H1 (cell line): ENCODE measurements at regions not wholly inside any gene's neighbourhood (a gene's known extent, or its start where the extent isn't known, plus 50 kb on each side); places are given as distances from the start of the nearest gene placed in this dataset.

Source experiments
- CTCF ChIA-PET: fragments of 300-600 bp; sonication (Branson Sonifier 250); formaldehyde crosslinking; loops from one replicate; lab custom pipeline; 2021; ENCODE audit not compliant: partially characterized antibody; lab: Charles Lee
- POLR2A ChIA-PET: fragments of 300-600 bp; sonication (Branson Sonifier 250); formaldehyde crosslinking; loops from one replicate; lab custom pipeline; 2021; ENCODE audit warnings: inconsistent platforms; ENCODE audit not compliant: partially characterized antibody; lab: Charles Lee
- DNase-seq, 2 experiments: peaks; one replicate each; pipeline versions ENCODE4 v3.0.0 to v3.0.0-alpha.2; 2010 to 2022; ENCODE audit warnings: low spot score in 2 of 2, low read depth in 1 of 2, mixed read lengths in 1 of 2
- FAIRE-seq: peaks from 2 replicates; lab custom pipeline; 2011; peaks lifted over from hg19 to GRCh38; lab: Jason Lieb, UNC
- H2AFZ ChIP-seq: 2 replicates; pipeline ENCODE4 v1.8.1; 2012; ENCODE audit warnings: low read length, inconsistent platforms
- H2AK5ac ChIP-seq: 2 replicates; pipeline ENCODE4 v1.6.1; 2013; ENCODE audit warnings: low read depth, low read length
- H2BK120ac ChIP-seq: replicated peaks from 2 replicates; pipeline ENCODE3; 2013; ENCODE audit warnings: low read depth, low read length, inconsistent platforms
- H2BK12ac ChIP-seq: 2 replicates; pipeline ENCODE4 v1.6.1; 2013; ENCODE audit warnings: low read depth, low read length
- H2BK15ac ChIP-seq: 2 replicates; pipeline ENCODE4 v1.6.1; 2013; ENCODE audit warnings: low read length
- H2BK20ac ChIP-seq: 2 replicates; pipeline ENCODE4 v1.6.1; 2013; ENCODE audit warnings: low read length
- H2BK5ac ChIP-seq: 2 replicates; pipeline ENCODE4 v1.6.1; 2013; ENCODE audit warnings: low read depth, low read length
- H3K14ac ChIP-seq: 2 replicates; pipeline ENCODE4 v1.6.1; 2013; ENCODE audit warnings: inconsistent platforms; ENCODE audit not compliant: insufficient read length
- H3K18ac ChIP-seq: 2 replicates; pipeline ENCODE4 v1.6.1; 2013; ENCODE audit warnings: low read length; ENCODE audit errors: extremely low read depth
- H3K23ac ChIP-seq: 2 replicates; pipeline ENCODE4 v1.6.1; 2013; ENCODE audit warnings: inconsistent platforms; ENCODE audit not compliant: insufficient read length
- H3K23me2 ChIP-seq: 2 replicates; pipeline ENCODE4 v1.6.1; 2013; ENCODE audit warnings: low read depth, low read length
- H3K27ac ChIP-seq: 2 replicates; pipeline ENCODE4 v1.6.1; 2011; ENCODE audit warnings: low read depth, low read length, inconsistent platforms
- H3K27me3 ChIP-seq, 4 experiments: replicated peaks in 1 of 4; 1 replicate in 1 of 4; 2 replicates in 3 of 4; pipeline versions ENCODE4 v1.6.1 to v1.8.1; 2011 to 2013; ENCODE audit warnings: low read length in 3 of 4, mild to moderate bottlenecking in 3 of 4, inconsistent platforms in 2 of 4, mixed read lengths in 2 of 4, moderate library complexity in 1 of 4; ENCODE audit not compliant: control insufficient read depth in 3 of 4, insufficient read depth in 3 of 4; ENCODE audit errors: extremely low read depth in 1 of 4
- H3K36me3 ChIP-seq, 4 experiments: 2 replicates each; pipeline versions ENCODE4 v1.6.1 to v1.8.1; 2011 to 2013; ENCODE audit warnings: mild to moderate bottlenecking in 4 of 4, low read length in 3 of 4, moderate library complexity in 2 of 4, control low read depth in 1 of 4, inconsistent platforms in 1 of 4; ENCODE audit not compliant: insufficient read depth in 4 of 4, control insufficient read depth in 2 of 4
- H3K4ac ChIP-seq: replicated peaks from 2 replicates; pipeline ENCODE3; 2013; ENCODE audit warnings: low read length, low read depth, mixed read lengths, inconsistent platforms; ENCODE audit not compliant: insufficient read length
- H3K4me1 ChIP-seq, 4 experiments: replicated peaks in 1 of 4; 1 replicate in 1 of 4; 2 replicates in 3 of 4; pipeline versions ENCODE4 v1.6.1 to v1.8.1; 2011 to 2013; ENCODE audit warnings: low read length in 3 of 4, inconsistent platforms in 2 of 4, mixed read lengths in 1 of 4; ENCODE audit not compliant: insufficient read depth in 4 of 4, control insufficient read depth in 3 of 4
- H3K4me2 ChIP-seq, 2 experiments: 2 replicates each; pipeline versions ENCODE4 v1.6.1 to v1.8.1; 2011 to 2013; ENCODE audit warnings: low read depth in 2 of 2, low read length in 2 of 2, control low read depth in 1 of 2, inconsistent platforms in 1 of 2, mild to moderate bottlenecking in 1 of 2; ENCODE audit not compliant: insufficient read depth in 1 of 2
- H3K4me3 ChIP-seq, 4 experiments: fragments of 200-600, 300-600 bp in 1 of 4; sonication (generic), shearing (Covaris generic), sonication (Bioruptor Twin) in 1 of 4; 2 replicates each; pipeline versions ENCODE4 v1.5.1 to v1.8.1; 2011 to 2016; ENCODE audit warnings: low read length in 4 of 4, low read depth in 3 of 4, control low read depth in 2 of 4, inconsistent platforms in 2 of 4, mild to moderate bottlenecking in 2 of 4, mixed read lengths in 1 of 4, moderate library complexity in 1 of 4; ENCODE audit not compliant: insufficient read depth in 2 of 4; ENCODE audit errors: extremely low read depth in 1 of 4
- H3K56ac ChIP-seq: replicated peaks from 2 replicates; pipeline ENCODE3; 2013; ENCODE audit warnings: low read depth, mild to moderate bottlenecking, mixed read lengths, low read length, inconsistent platforms; ENCODE audit not compliant: insufficient read length
- H3K79me1 ChIP-seq: 2 replicates; pipeline ENCODE4 v1.6.1; 2013; ENCODE audit warnings: low read depth, low read length, control low read depth
- H3K79me2 ChIP-seq, 2 experiments: 2 replicates each; pipeline versions ENCODE4 v1.6.1 to v1.8.1; 2012 to 2013; ENCODE audit warnings: low read length in 2 of 2, mild to moderate bottlenecking in 2 of 2, inconsistent platforms in 1 of 2; ENCODE audit not compliant: insufficient read depth in 2 of 2, control insufficient read depth in 1 of 2
- H3K9ac ChIP-seq, 4 experiments: replicated peaks in 1 of 4; 1 replicate in 1 of 4; 2 replicates in 3 of 4; pipeline versions ENCODE4 v1.6.1 to v1.8.1; 2011 to 2013; ENCODE audit warnings: low read depth in 3 of 4, low read length in 3 of 4, control low read depth in 2 of 4, mild to moderate bottlenecking in 2 of 4, moderate library complexity in 2 of 4, inconsistent platforms in 1 of 4; ENCODE audit errors: extremely low read depth in 1 of 4
- H3K9me3 ChIP-seq, 2 experiments: 2 replicates each; pipeline versions ENCODE4 v1.6.1 to v1.8.1; 2012 to 2013; ENCODE audit warnings: mild to moderate bottlenecking in 2 of 2, moderate library complexity in 2 of 2, control low read depth in 1 of 2, inconsistent platforms in 1 of 2, low read depth in 1 of 2, low read length in 1 of 2, mixed read lengths in 1 of 2; ENCODE audit not compliant: insufficient read depth in 2 of 2
- H4K20me1 ChIP-seq, 2 experiments: replicated peaks in 1 of 2; 2 replicates each; pipeline versions ENCODE3 to v1.8.1; 2011 to 2013; ENCODE audit warnings: inconsistent platforms in 2 of 2, low read length in 2 of 2, mild to moderate bottlenecking in 1 of 2; ENCODE audit not compliant: insufficient read depth in 2 of 2, control insufficient read depth in 1 of 2
- H4K5ac ChIP-seq: 2 replicates; pipeline ENCODE4 v1.6.1; 2013; ENCODE audit warnings: low read length, low read depth, mixed read lengths, inconsistent platforms; ENCODE audit not compliant: insufficient read length
- H4K8ac ChIP-seq: 2 replicates; pipeline ENCODE4 v1.8.0; 2013; ENCODE audit warnings: mild to moderate bottlenecking, moderate library complexity, low read length, inconsistent platforms; ENCODE audit not compliant: insufficient read depth; ENCODE audit errors: extremely low read depth
- H4K91ac ChIP-seq: replicated peaks from 2 replicates; pipeline ENCODE3; 2013; ENCODE audit warnings: low read length, mixed read lengths, inconsistent platforms; ENCODE audit not compliant: insufficient read length
- BRCA1 ChIP-seq: IDR thresholded peaks from 2 replicates; pipeline ENCODE4 v1.6.1; 2012; ENCODE audit warnings: low read depth, low read length, improper control_type of control experiment
- CBX5 ChIP-seq: fragments of 300-800, 300-1000 bp; sonication (generic); IDR thresholded peaks from 2 replicates; pipeline ENCODE4 v1.7.1; 2016; ENCODE audit warnings: antibody characterized with exemption, low read length, low read depth
- CHD1 ChIP-seq: IDR thresholded peaks from 2 replicates; pipeline ENCODE4 v1.6.1; 2012; ENCODE audit warnings: low read depth, low read length, improper control_type of control experiment
- GTF2F1 ChIP-seq: IDR thresholded peaks from 2 replicates; pipeline ENCODE4 v1.6.1; 2012; ENCODE audit warnings: low read depth, low read length, improper control_type of control experiment, borderline replicate concordance
- JUND ChIP-seq: IDR thresholded peaks from 2 replicates; pipeline ENCODE4 v1.6.1; 2011; ENCODE audit warnings: mild to moderate bottlenecking, improper control_type of control experiment, low read length
- MAX ChIP-seq: IDR thresholded peaks from 2 replicates; pipeline ENCODE4 v1.6.1; 2012; ENCODE audit warnings: inconsistent platforms
- RNF2 ChIP-seq: fragments of 200-900, 300-1000 bp; sonication (generic); IDR thresholded peaks from 2 replicates; pipeline ENCODE4 v1.7.1; 2016; ENCODE audit warnings: borderline replicate concordance, low read depth, mild to moderate bottlenecking, antibody characterized with exemption, low read length; ENCODE audit not compliant: poor library complexity, severe bottlenecking; ENCODE audit errors: missing control alignments
- SRF ChIP-seq: IDR thresholded peaks from 2 replicates; pipeline ENCODE4 v1.6.1; 2011; ENCODE audit warnings: mild to moderate bottlenecking, low read depth, low read length, moderate library complexity
- ZNF274 ChIP-seq: IDR thresholded peaks from 2 replicates; pipeline ENCODE4 v1.7.0; 2012; ENCODE audit warnings: low read length, borderline replicate concordance; ENCODE audit errors: extremely low read depth
- WGBS, 2 experiments: shearing (Covaris generic) in 1 of 2; methylation state at CpG; one replicate each; pipeline versions ENCODE4 v1.1.6 to v1.1.7; 2013 to 2015; ENCODE audit warnings: low lambda C conversion rate in 2 of 2, mixed read lengths in 2 of 2, inconsistent platforms in 1 of 2, low coverage in 1 of 2, missing lambda C conversion rate in 1 of 2; ENCODE audit not compliant: insufficient replicate concordance in 2 of 2, insufficient coverage in 1 of 2, insufficient read length in 1 of 2; ENCODE audit errors: extremely low coverage in 1 of 2, missing lambda C conversion rate in 1 of 2; 5-methylcytosine and 5-hydroxymethylcytosine counted together

GRCh38 chr4:125676583-125676982 lies 361.8 kb downstream of the FAT4 start:
- DNase-seq (no peak), FAIRE-seq (no peak)
- H2BK15ac ChIP-seq: no peak overlapping the region; the same call in 1 of the 2 replicates
- H4K5ac ChIP-seq: no peak overlapping the region
- no peaks in the 10 kb centered on the region for H3K27me3 ChIP-seq
- H3K27ac ChIP-seq: no peak overlapping the region
- H2BK5ac ChIP-seq: no peak overlapping the region
- H3K23me2 ChIP-seq: no peaks in the 10 kb centered on the region
- H3K14ac ChIP-seq: no peak overlapping the region
- H2AFZ ChIP-seq: peak overlapping the region; percentile 76; the same call in 1 of the 2 replicates
- ChIA-PET POLR2A (no interaction called here), CTCF (no interaction called here)
- no peaks in the 10 kb centered on the region for H3K79me2 ChIP-seq
- H4K91ac ChIP-seq: no peak overlapping the region
- H3K4me3 ChIP-seq: no peak overlapping the region
- 0 out of 2 replicates have a peak overlapping the region, but pooled peaks have one; percentile 9 for H2BK20ac ChIP-seq
- TF ChIP-seq GTF2F1 (no peak), CHD1 (no peak), MAX (no peak), SRF (no peak), CBX5 (no peak), RNF2 (no peak), BRCA1 (no peak), ZNF274 (no peak), JUND (no peak)
- H2AK5ac ChIP-seq: no peak overlapping the region
- no peak overlapping the region; the same call in 1 of the 2 replicates for H4K8ac ChIP-seq
- no peak overlapping the region for H2BK120ac ChIP-seq
- WGBS, 2 experiments: 91% methylated on average over 12 of the region's 12 CpGs; no CpG with 5 or more reads in 1 of the 2 experiments
- H3K36me3 ChIP-seq: no peaks in the 10 kb centered on the region
- no peak overlapping the region for H2BK12ac ChIP-seq
- H3K56ac ChIP-seq: no peak overlapping the region
- H3K9me3 ChIP-seq: no peaks in the 10 kb centered on the region; a peak in 1 of 4 replicates
- no peaks in the 10 kb centered on the region; a peak in 4 of 7 replicates for H3K4me1 ChIP-seq
- no peak overlapping the region for H3K18ac ChIP-seq
- H4K20me1 ChIP-seq: no peaks in the 10 kb centered on the region
- H3K9ac ChIP-seq: no peak overlapping the region
- no peak overlapping the region for H3K4me2 ChIP-seq
- H3K4ac ChIP-seq: no peak overlapping the region
- H3K79me1 ChIP-seq: no peaks in the 10 kb centered on the region
- no peak overlapping the region for H3K23ac ChIP-seq
